Uterus (tissue), 3 donors: ENCODE measurements at regions not wholly inside any gene's neighbourhood (a gene's known extent, or its start where the extent isn't known, plus 50 kb on each side); places are given as distances from the start of the nearest gene placed in this dataset.
A peak's percentile ranks its signal among the peaks of the same experiment; 100 is the strongest.

Experiments
- DNase-seq, 2 donors: peaks; one replicate each; pipeline ENCODE4 v3.0.0-alpha.2; 2019 to 2020
- H3K27ac ChIP-seq, 2 donors: fragments of 200-600 bp; sonication (generic); 1 replicate in 1 of 2; 2 replicates in 1 of 2; pipeline ENCODE4 v1.5.1; 2016 to 2018
- H3K27me3 ChIP-seq, 2 donors: fragments of 200-600 bp; sonication (generic); one replicate each; pipeline ENCODE4 v1.5.1; 2018 to 2019; ENCODE audit warnings: control low read depth in 1 of 2
- H3K36me3 ChIP-seq, 2 donors: fragments of 200-600 bp; sonication (generic); one replicate each; pipeline ENCODE4 v1.5.1; 2019; ENCODE audit warnings: control low read depth in 1 of 2
- H3K4me1 ChIP-seq, 2 donors: fragments of 200-600 bp; sonication (generic); one replicate each; pipeline ENCODE4 v1.5.1; 2018 to 2019; ENCODE audit warnings: control low read depth in 1 of 2
- H3K4me3 ChIP-seq, 2 donors: fragments of 200-600 bp; sonication (generic); 1 replicate in 1 of 2; 2 replicates in 1 of 2; pipeline ENCODE4 v1.5.1; 2018 to 2019; ENCODE audit warnings: mild to moderate bottlenecking in 1 of 2
- H3K9me3 ChIP-seq, 2 donors: fragments of 200-600 bp; sonication (generic); one replicate each; pipeline ENCODE4 v1.5.1; 2019; ENCODE audit warnings: control low read depth in 1 of 2
- CTCF ChIP-seq, 4 experiments: fragments of 200-600 bp in 2 of 4; fragments of 450-650 bp in 2 of 4; sonication (generic) in 2 of 4; IDR thresholded peaks; one replicate each; pipeline ENCODE4 v1.5.1; 2016 to 2019; ENCODE audit warnings: antibody characterized with exemption in 4 of 4, mild to moderate bottlenecking in 2 of 4, moderate library complexity in 1 of 4
- POLR2A ChIP-seq, 2 donors: fragments of 450-650 bp; IDR thresholded peaks; one replicate each; pipeline ENCODE4 v1.6.1; 2016; ENCODE audit warnings: antibody characterized with exemption in 2 of 2, mild to moderate bottlenecking in 1 of 2, moderate library complexity in 1 of 2
- intact Hi-C: fragments of 100-400 bp; cut with DNase I; formaldehyde crosslinking; loops from one replicate; pipeline ENCODE4 v1.15.1; 2023; ENCODE audit warnings: low total_unique reads
- donor health status: DM: yes; HTN: yes; CAD: no.

GRCh38 chr4:111701102-111701501 is 444.2 kb upstream of the FAM241A start:
- H3K4me1 ChIP-seq = no peaks in the 10 kb centered on the region
- no peak overlapping the region for H3K4me3 ChIP-seq
- DNase-seq = no peak
- intact Hi-C loops = no loop called here
- TF ChIP-seq CTCF (IDR thresholded peaks at IDR 0.05) = no peak
- TF ChIP-seq POLR2A (IDR thresholded peaks at IDR 0.05) = no peak
- no peaks in the 10 kb centered on the region for H3K9me3 ChIP-seq
- H3K27me3 ChIP-seq = no peaks in the 10 kb centered on the region
- H3K36me3 ChIP-seq = peaks cover 0 to 3% of the 10 kb centered on the region in 2 donors
- H3K27ac ChIP-seq = no peak overlapping the region

GRCh38 chr4:111707491-111707890 is 437.8 kb upstream of the FAM241A start:
- no peak for TF ChIP-seq POLR2A (IDR thresholded peaks at IDR 0.05)
- TF ChIP-seq CTCF (IDR thresholded peaks at IDR 0.05) = no peak

GRCh38 chr4:111712093-111712677 is 433.1 kb upstream of the FAM241A start:
- H3K27ac ChIP-seq = no peak overlapping the region
- H3K9me3 ChIP-seq = no peaks in the 10 kb centered on the region
- H3K27me3 ChIP-seq = no peaks in the 10 kb centered on the region
- intact Hi-C loops = no loop called here
- no peak overlapping the region for H3K4me3 ChIP-seq
- TF ChIP-seq CTCF (IDR thresholded peaks at IDR 0.05) = no peak
- TF ChIP-seq POLR2A (IDR thresholded peaks at IDR 0.05) = no peak
- H3K36me3 ChIP-seq = no peaks in the 10 kb centered on the region
- no peak for DNase-seq
- H3K4me1 ChIP-seq = no peaks in the 10 kb centered on the region

More at GRCh38 chr4:111707491-111707890, 437.8 kb upstream of the FAM241A start:
- no peaks in the 10 kb centered on the region for H3K9me3 ChIP-seq
- DNase-seq = no peak
- no peaks in the 10 kb centered on the region for H3K27me3 ChIP-seq
- H3K4me3 ChIP-seq = no peak overlapping the region
- H3K4me1 ChIP-seq = no peaks in the 10 kb centered on the region
- intact Hi-C loops = no loop called here
- H3K36me3 ChIP-seq = peaks cover 0 to 3% of the 10 kb centered on the region in 2 donors
- H3K27ac ChIP-seq = no peak overlapping the region

GRCh38 chr4:111713276-111713675 is 432.0 kb upstream of the FAM241A start:
- intact Hi-C loops = no loop called here
- no peaks in the 10 kb centered on the region for H3K9me3 ChIP-seq
- H3K4me3 ChIP-seq = no peak overlapping the region
- H3K4me1 ChIP-seq = no peaks in the 10 kb centered on the region
- H3K27ac ChIP-seq = no peak overlapping the region
- no peaks in the 10 kb centered on the region for H3K27me3 ChIP-seq
- no peak for DNase-seq
- no peaks in the 10 kb centered on the region for H3K36me3 ChIP-seq
- TF ChIP-seq CTCF (IDR thresholded peaks at IDR 0.05) (no peak), POLR2A (IDR thresholded peaks at IDR 0.05) (no peak)

- no peaks in the 10 kb centered on the region for H3K36me3 ChIP-seq
- TF ChIP-seq CTCF (IDR thresholded peaks at IDR 0.05) (no peak), POLR2A (IDR thresholded peaks at IDR 0.05) (no peak)
- intact Hi-C loops = no loop called here
- H3K4me1 ChIP-seq = no peaks in the 10 kb centered on the region
- H3K4me3 ChIP-seq = no peak overlapping the region
- H3K9me3 ChIP-seq = no peaks in the 10 kb centered on the region
- no peaks in the 10 kb centered on the region for H3K27me3 ChIP-seq
- H3K27ac ChIP-seq = peak overlapping the region in 1 of 2 donors; percentile 32
- peak; percentile 22 to 27 for DNase-seq
Measured at GRCh38 chr4:111717921-111718320, 427.3 kb upstream of the FAM241A start.
